BJ (cell line): ENCODE measurements at regions not wholly inside any gene's neighbourhood (a gene's known extent, or its start where the extent isn't known, plus 50 kb on each side); places are given as distances from the start of the nearest gene placed in this dataset.

ENCODE experiments used
- CTCF ChIA-PET: fragments of 350-600 bp; formaldehyde crosslinking; extraction: SDS; loops from one replicate; lab custom pipeline; 2021; ENCODE audit warnings: antibody characterized with exemption, inconsistent platforms; lab: Yijun Ruan, JAX
- POLR2A ChIA-PET: fragments of 300-600 bp; sonication (Branson Sonifier 250); formaldehyde crosslinking; extraction: SDS; loops from one replicate; lab custom pipeline; 2021; ENCODE audit warnings: antibody characterized with exemption; lab: Charles Lee
- DNase-seq: peaks from one replicate; pipeline ENCODE4 v3.0.0-alpha.2; 2011; ENCODE audit warnings: low read depth
- H3K27me3 ChIP-seq: 2 replicates; pipeline ENCODE4 v1.6.0; 2011; ENCODE audit warnings: low read length; ENCODE audit not compliant: control insufficient read depth, insufficient read depth
- H3K36me3 ChIP-seq: 2 replicates; pipeline ENCODE4 v1.5.1; 2011; ENCODE audit warnings: low read length; ENCODE audit not compliant: control insufficient read depth, insufficient read depth
- H3K4me3 ChIP-seq: 2 replicates; pipeline ENCODE4 v1.5.1; 2011; ENCODE audit warnings: low read depth, mild to moderate bottlenecking, control low read depth, low read length
- TF ChIP-seq, protein P1 (sequence below): IDR thresholded peaks from 2 replicates; pipeline ENCODE4 v1.5.1; 2011; ENCODE audit warnings: low read depth, mild to moderate bottlenecking, control low read depth, inconsistent platforms, low read length, moderate library complexity; ENCODE audit not compliant: insufficient read depth

DNA sequence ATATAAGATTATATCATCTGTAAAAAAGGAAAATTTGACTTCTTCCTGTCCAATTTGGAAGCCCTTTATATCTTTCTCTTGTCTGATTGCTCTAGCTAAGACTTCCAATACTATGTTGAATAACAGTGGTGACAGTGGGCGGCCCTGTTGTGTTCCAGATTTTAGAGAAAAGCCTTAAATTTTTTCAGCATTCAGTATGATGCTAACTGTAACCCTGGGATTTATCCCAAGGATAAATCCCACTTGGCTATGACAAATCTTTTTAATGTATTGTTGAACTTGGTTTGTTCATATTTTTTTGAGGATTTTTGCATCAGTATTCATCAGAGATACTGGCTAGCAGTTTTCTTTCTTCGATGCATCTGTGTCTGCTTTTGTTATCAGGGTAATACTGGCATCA lies 217.2 kb upstream of the ARSJ start:
- ChIA-PET POLR2A (no interaction called here), CTCF (no interaction called here)
- no peak for DNase-seq
- Histone ChIP-seq H3K27me3 (no peaks in the 10 kb centered on the region), H3K4me3 (no peak overlapping the region), H3K36me3 (no peaks in the 10 kb centered on the region)
- TF ChIP-seq, protein P1, sequence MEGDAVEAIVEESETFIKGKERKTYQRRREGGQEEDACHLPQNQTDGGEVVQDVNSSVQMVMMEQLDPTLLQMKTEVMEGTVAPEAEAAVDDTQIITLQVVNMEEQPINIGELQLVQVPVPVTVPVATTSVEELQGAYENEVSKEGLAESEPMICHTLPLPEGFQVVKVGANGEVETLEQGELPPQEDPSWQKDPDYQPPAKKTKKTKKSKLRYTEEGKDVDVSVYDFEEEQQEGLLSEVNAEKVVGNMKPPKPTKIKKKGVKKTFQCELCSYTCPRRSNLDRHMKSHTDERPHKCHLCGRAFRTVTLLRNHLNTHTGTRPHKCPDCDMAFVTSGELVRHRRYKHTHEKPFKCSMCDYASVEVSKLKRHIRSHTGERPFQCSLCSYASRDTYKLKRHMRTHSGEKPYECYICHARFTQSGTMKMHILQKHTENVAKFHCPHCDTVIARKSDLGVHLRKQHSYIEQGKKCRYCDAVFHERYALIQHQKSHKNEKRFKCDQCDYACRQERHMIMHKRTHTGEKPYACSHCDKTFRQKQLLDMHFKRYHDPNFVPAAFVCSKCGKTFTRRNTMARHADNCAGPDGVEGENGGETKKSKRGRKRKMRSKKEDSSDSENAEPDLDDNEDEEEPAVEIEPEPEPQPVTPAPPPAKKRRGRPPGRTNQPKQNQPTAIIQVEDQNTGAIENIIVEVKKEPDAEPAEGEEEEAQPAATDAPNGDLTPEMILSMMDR = no peak

DNA sequence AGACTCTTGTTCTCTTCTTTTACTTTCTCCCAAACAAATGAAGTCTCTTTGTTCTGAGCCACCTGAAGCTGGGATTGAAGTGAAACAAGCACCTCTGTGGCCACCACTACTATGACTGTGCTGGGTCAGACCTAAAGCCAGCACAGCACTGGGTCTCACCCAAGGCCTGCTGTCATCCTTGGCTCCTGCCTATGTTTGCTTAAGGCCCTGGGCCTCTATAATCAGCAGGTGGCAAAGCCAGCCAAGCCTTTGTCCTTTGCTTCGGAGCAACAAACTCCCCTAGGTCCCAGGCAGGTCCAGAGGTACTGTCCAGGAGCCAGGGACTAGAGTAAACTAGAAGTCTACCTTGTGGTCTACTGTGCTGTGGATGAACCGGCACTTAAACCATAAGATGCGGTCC lies 220.6 kb upstream of the ARSJ start:
- H3K36me3 ChIP-seq = no peaks in the 10 kb centered on the region
- no peaks in the 10 kb centered on the region for H3K27me3 ChIP-seq
- TF ChIP-seq, protein P1 = no peak
- POLR2A ChIA-PET = no interaction called here
- CTCF ChIA-PET = no interaction called here
- no peak for DNase-seq
- no peak overlapping the region for H3K4me3 ChIP-seq

DNA sequence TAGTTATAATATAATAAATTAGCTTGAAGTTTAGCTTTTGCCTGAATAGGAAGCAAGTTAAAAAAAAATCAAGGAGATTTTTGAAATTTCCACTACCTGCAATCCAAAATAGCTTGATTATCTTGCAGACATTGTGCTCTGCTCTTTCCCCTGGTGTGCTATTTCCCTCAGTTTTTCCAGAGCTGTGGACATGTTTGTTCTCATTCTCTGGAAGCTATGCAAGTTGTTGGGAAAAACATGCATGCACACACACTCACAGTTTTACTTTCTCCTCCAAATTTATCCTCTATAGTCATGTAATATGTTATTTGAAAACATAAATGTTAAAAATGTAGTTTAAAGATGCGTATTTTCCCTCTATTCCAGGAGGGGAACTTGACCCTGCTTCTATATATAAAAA lies 225.8 kb upstream of the ARSJ start:
- TF ChIP-seq, protein P1 = no peak
- Histone ChIP-seq H3K36me3 (no peaks in the 10 kb centered on the region), H3K27me3 (no peaks in the 10 kb centered on the region), H3K4me3 (no peak overlapping the region)
- ChIA-PET POLR2A (no interaction called here), CTCF (no interaction called here)
- DNase-seq = no peak

DNA sequence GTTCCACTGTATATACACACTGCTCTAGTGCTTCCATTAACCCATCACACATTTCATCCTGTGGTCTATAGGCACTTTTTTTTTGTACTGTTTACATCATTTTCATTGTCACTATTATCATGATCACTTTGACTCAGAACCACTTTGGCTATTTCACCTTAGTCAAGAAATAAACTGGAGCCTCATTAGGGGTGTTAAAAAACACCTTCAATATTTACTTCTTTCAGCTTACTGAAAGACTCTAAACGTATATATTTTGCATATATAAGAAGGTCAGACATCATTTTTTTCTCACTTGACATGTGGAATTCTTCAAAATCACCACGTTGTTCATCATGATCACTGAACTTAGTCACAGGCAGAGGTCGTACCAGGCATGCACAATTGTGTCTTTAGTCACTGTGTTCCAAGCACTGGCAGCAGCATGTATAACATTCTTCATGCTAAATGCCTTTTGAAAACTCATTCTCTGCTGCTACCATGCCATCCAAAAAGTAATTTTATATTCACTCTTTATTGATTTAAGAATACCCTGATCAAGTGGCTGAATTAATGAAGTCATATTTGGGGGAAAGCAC lies 229.2 kb upstream of the ARSJ start:
- Histone ChIP-seq H3K27me3 (no peaks in the 10 kb centered on the region), H3K36me3 (no peaks in the 10 kb centered on the region), H3K4me3 (no peak overlapping the region)
- CTCF ChIA-PET = interaction anchor here (0.7 kb wide), 1 partner anchor 11 kb away, joined by 3 read pairs; no protein-coding TSS in a partner anchor
- TF ChIP-seq, protein P1 = no peak
- POLR2A ChIA-PET = no interaction called here
- DNase-seq = no peak

DNA sequence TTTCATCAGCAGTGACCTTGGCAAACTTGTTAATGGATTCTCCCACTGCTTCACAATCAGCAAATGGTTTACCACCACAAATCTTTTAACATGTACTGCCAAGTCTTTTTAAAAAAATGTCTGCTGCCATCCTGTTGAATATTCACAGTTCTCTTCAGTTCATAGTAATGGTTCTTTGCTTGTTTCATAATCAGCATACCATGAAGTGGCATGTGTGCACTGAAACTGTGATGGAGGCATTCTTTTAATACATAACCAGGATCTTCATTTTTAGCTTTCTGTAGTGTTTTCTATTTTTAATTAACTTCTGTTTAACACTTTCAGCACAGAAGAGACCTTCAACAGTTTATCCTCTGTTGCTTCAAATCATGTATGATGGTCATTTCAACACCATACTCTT lies 230.1 kb upstream of the ARSJ start:
- ChIA-PET CTCF (interaction anchor here (0.7 kb wide), 1 partner anchor 12 kb away, joined by 3 read pairs; no protein-coding TSS in a partner anchor), POLR2A (no interaction called here)
- no peak overlapping the region for H3K4me3 ChIP-seq
- H3K36me3 ChIP-seq = no peaks in the 10 kb centered on the region
- H3K27me3 ChIP-seq = no peaks in the 10 kb centered on the region
- DNase-seq = no peak
- TF ChIP-seq, protein P1 = no peak
